ENCODE measurements at regions not wholly inside any gene's neighbourhood (a gene's known extent, or its start where the extent isn't known, plus 50 kb on each side); places are given as distances from the start of the nearest gene placed in this dataset.
"Not testable (repeated sequence)": the region's sequence is repeated elsewhere in the genome, so short reads cannot be mapped to it uniquely, and the experiment has no call there.

- POLR2A ChIA-PET: no interaction called here
- CTCF ChIA-PET (ENCODE audit: unreplicated experiment): no interaction called here
- BruUV-seq (replicated peaks): no TSS peak
Observed at GRCh38 chr4:183012879-183013729, 86.0 kb upstream of the WWC2 start.

GRCh38 chr4:183011213-183011907 lies 87.7 kb upstream of the WWC2 start:
- Histone ChIP-seq H3K79me2 (ENCODE audit: insufficient read depth, low read depth, low read length) (no peaks in the 10 kb centered on the region), H3K27ac (ENCODE audit: low read depth, low read length, poor library complexity, severe bottlenecking) (no peak overlapping the region), H3K4me1 (ENCODE audit: insufficient read depth, low read length, poor library complexity, severe bottlenecking) (no peaks in the 10 kb centered on the region), H4K20me1 (ENCODE audit: insufficient read depth, low read length) (no peaks in the 10 kb centered on the region), H3K9me2 (ENCODE audit: insufficient read depth, low read length) (no peaks in the 10 kb centered on the region), H3K9me3 (ENCODE audit: low read length) (no peaks in the 10 kb centered on the region), H3K4me2 (ENCODE audit: low read length) (no peak overlapping the region), H3K4me3 (ENCODE audit: low read depth, low read length, poor library complexity, severe bottlenecking) (no peak overlapping the region), H3K36me3 (ENCODE audit: insufficient read depth, low read length) (no peaks in the 10 kb centered on the region), H2AFZ (ENCODE audit: low read length) (no peak overlapping the region)
- ChIA-PET CTCF (ENCODE audit: unreplicated experiment) (no interaction called here), POLR2A (no interaction called here)
- no peak for TF ChIP-seq EZH2phosphoT487 (IDR thresholded peaks at IDR 0.05; ENCODE audit: borderline replicate concordance, low read depth, low read length)
- TF ChIP-seq CTCF (conservative IDR thresholded peaks at IDR 0.05; ENCODE audit: low read length): no peak
- intact Hi-C loops (cut with micrococcal nuclease; ENCODE audit: unreplicated experiment): no loop called here
- DNase-seq (ENCODE audit: low spot score): no peak
- BruUV-seq (replicated peaks): no TSS peak

More at GRCh38 chr4:183012879-183013729, 86.0 kb upstream of the WWC2 start:
- H3K9me2 ChIP-seq (ENCODE audit: insufficient read depth, low read length): no peaks in the 10 kb centered on the region
- H2AFZ ChIP-seq (ENCODE audit: low read length): no peak overlapping the region
- no peak for DNase-seq (ENCODE audit: low spot score)
- no peaks in the 10 kb centered on the region for H3K36me3 ChIP-seq (ENCODE audit: insufficient read depth, low read length)
- H3K79me2 ChIP-seq (ENCODE audit: insufficient read depth, low read depth, low read length): no peaks in the 10 kb centered on the region
- no peaks in the 10 kb centered on the region for H3K9me3 ChIP-seq (ENCODE audit: low read length)
- no peak overlapping the region for H3K4me2 ChIP-seq (ENCODE audit: low read length)
- H3K27ac ChIP-seq (ENCODE audit: low read depth, low read length, poor library complexity, severe bottlenecking): no peak overlapping the region
- H3K4me3 ChIP-seq (ENCODE audit: low read depth, low read length, poor library complexity, severe bottlenecking): no peak overlapping the region
- H4K20me1 ChIP-seq (ENCODE audit: insufficient read depth, low read length): no peaks in the 10 kb centered on the region
- no peaks in the 10 kb centered on the region for H3K4me1 ChIP-seq (ENCODE audit: insufficient read depth, low read length, poor library complexity, severe bottlenecking)
- no peak for TF ChIP-seq CTCF (conservative IDR thresholded peaks at IDR 0.05; ENCODE audit: low read length)
- TF ChIP-seq EZH2phosphoT487 (IDR thresholded peaks at IDR 0.05; ENCODE audit: borderline replicate concordance, low read depth, low read length): no peak
- intact Hi-C loops (cut with micrococcal nuclease; ENCODE audit: unreplicated experiment): no loop called here

- Histone ChIP-seq H3K9me3 (ENCODE audit: low read length) (no peaks in the 10 kb centered on the region), H2AFZ (ENCODE audit: low read length) (no peak overlapping the region), H3K79me2 (ENCODE audit: insufficient read depth, low read depth, low read length) (no peaks in the 10 kb centered on the region), H3K4me2 (ENCODE audit: low read length) (no peak overlapping the region), H4K20me1 (ENCODE audit: insufficient read depth, low read length) (no peaks in the 10 kb centered on the region), H3K4me3 (ENCODE audit: low read depth, low read length, poor library complexity, severe bottlenecking) (no peak overlapping the region), H3K4me1 (ENCODE audit: insufficient read depth, low read length, poor library complexity, severe bottlenecking) (no peaks in the 10 kb centered on the region), H3K9me2 (ENCODE audit: insufficient read depth, low read length) (no peaks in the 10 kb centered on the region), H3K27ac (ENCODE audit: low read depth, low read length, poor library complexity, severe bottlenecking) (no peak overlapping the region), H3K36me3 (ENCODE audit: insufficient read depth, low read length) (no peaks in the 10 kb centered on the region)
- no TSS peak for BruUV-seq (replicated peaks)
- intact Hi-C loops (cut with micrococcal nuclease; ENCODE audit: unreplicated experiment): no loop called here
- no peak for TF ChIP-seq EZH2phosphoT487 (IDR thresholded peaks at IDR 0.05; ENCODE audit: borderline replicate concordance, low read depth, low read length)
- no peak for TF ChIP-seq CTCF (conservative IDR thresholded peaks at IDR 0.05; ENCODE audit: low read length)
- CTCF ChIA-PET (ENCODE audit: unreplicated experiment): no interaction called here
- POLR2A ChIA-PET: no interaction called here
- DNase-seq (ENCODE audit: low spot score): no peak
Observed at GRCh38 chr4:183008492-183008891, 90.6 kb upstream of the WWC2 start.

- CTCF ChIA-PET (ENCODE audit: unreplicated experiment); POLR2A ChIA-PET; H3K79me2 ChIP-seq (ENCODE audit: insufficient read depth, low read depth, low read length); H3K4me3 ChIP-seq (ENCODE audit: low read depth, low read length, poor library complexity, severe bottlenecking); H3K36me3 ChIP-seq (ENCODE audit: insufficient read depth, low read length); H3K4me2 ChIP-seq (ENCODE audit: low read length); H3K4me1 ChIP-seq (ENCODE audit: insufficient read depth, low read length, poor library complexity, severe bottlenecking); DNase-seq (ENCODE audit: low spot score); H3K9me2 ChIP-seq (ENCODE audit: insufficient read depth, low read length); H4K20me1 ChIP-seq (ENCODE audit: insufficient read depth, low read length); intact Hi-C loops (cut with micrococcal nuclease; ENCODE audit: unreplicated experiment); H3K27ac ChIP-seq (ENCODE audit: low read depth, low read length, poor library complexity, severe bottlenecking); H2AFZ ChIP-seq (ENCODE audit: low read length); BruUV-seq (replicated peaks); H3K9me3 ChIP-seq (ENCODE audit: low read length): not testable (repeated sequence)
Observed at GRCh38 chr4:183004370-183004769, 87.2 kb upstream of the DCTD start.

Measured in OCI-LY7 (cell line).